PC-3 (cell line): ENCODE measurements at regions not wholly inside any gene's neighbourhood (a gene's known extent, or its start where the extent isn't known, plus 50 kb on each side); places are given as distances from the start of the nearest gene placed in this dataset.

Experiments
- ATAC-seq: fragments of 200-7000 bp; cut with Tn5 transposase; 2 replicates; pipeline ENCODE4 v1.9.1; 2020; ENCODE audit warnings: mild to moderate bottlenecking, moderate library complexity
- BruUV-seq: library from RNA; stranded (reverse); fragments of 400-500 nt; replicated peaks from 2 replicates; lab custom pipeline; 2021; lab: Mats Ljungman, UMichigan
- CTCF ChIA-PET: fragments of 300-600 bp; sonication (Branson Sonifier 250); formaldehyde crosslinking; loops from one replicate; lab custom pipeline; 2022; ENCODE audit warnings: antibody characterized with exemption; lab: Charles Lee
- POLR2A ChIA-PET: fragments of 300-600 bp; sonication (Branson Sonifier 250); formaldehyde crosslinking; loops from one replicate; lab custom pipeline; 2022; ENCODE audit warnings: antibody characterized with exemption; ENCODE audit not compliant: unreplicated experiment; lab: Charles Lee
- DNase-seq: peaks from one replicate; pipeline ENCODE4 v3.0.0-alpha.2; 2015
- H2AFZ ChIP-seq: fragments of 300-600 bp; sonication (generic); 2 replicates; pipeline ENCODE4 v1.6.0; 2016; ENCODE audit warnings: antibody characterized with exemption, low read length
- H3F3A ChIP-seq: fragments of 300-600 bp; sonication (generic); one replicate; pipeline ENCODE4 v1.6.0; 2017; ENCODE audit warnings: antibody characterized with exemption, low read length, control low read depth, mild to moderate bottlenecking; ENCODE audit not compliant: unreplicated experiment
- H3K27ac ChIP-seq: fragments of 300-600 bp; sonication (generic); 2 replicates; pipeline ENCODE4 v1.5.1; 2016; ENCODE audit warnings: mild to moderate bottlenecking, low read length
- H3K27me3 ChIP-seq: fragments of 300-600 bp; sonication (generic); 2 replicates; pipeline ENCODE4 v1.6.1; 2016; ENCODE audit warnings: low read length, mixed read lengths
- H3K36me3 ChIP-seq: fragments of 300-600 bp; sonication (generic); 2 replicates; pipeline ENCODE4 v1.6.1; 2016; ENCODE audit warnings: low read depth, mixed run types, low read length, mixed read lengths
- H3K4me1 ChIP-seq: fragments of 300-600 bp; sonication (generic); 2 replicates; pipeline ENCODE4 v1.5.1; 2016; ENCODE audit warnings: low read length; ENCODE audit not compliant: insufficient read depth
- H3K4me2 ChIP-seq: fragments of 300-600 bp; sonication (generic); 2 replicates; pipeline ENCODE4 v1.6.0; 2016; ENCODE audit warnings: low read length
- H3K4me3 ChIP-seq: fragments of 300-600 bp; sonication (generic); 2 replicates; pipeline ENCODE4 v1.5.1; 2016; ENCODE audit warnings: mild to moderate bottlenecking, low read length, mixed read lengths
- H3K79me2 ChIP-seq: fragments of 300-600 bp; sonication (generic); 2 replicates; pipeline ENCODE4 v1.6.1; 2017; ENCODE audit warnings: low read length, mixed read lengths
- H3K9ac ChIP-seq: fragments of 300-600 bp; sonication (generic); 2 replicates; pipeline ENCODE4 v1.6.0; 2016; ENCODE audit warnings: mild to moderate bottlenecking, low read length
- H3K9me2 ChIP-seq: fragments of 300-600 bp; sonication (generic); replicated peaks from 2 replicates; pipeline ENCODE4 v1.6.1; 2016; ENCODE audit warnings: mixed run types, low read length, mixed read lengths
- H3K9me3 ChIP-seq: fragments of 300-600 bp; sonication (generic); 2 replicates; pipeline ENCODE4 v1.6.1; 2016; ENCODE audit warnings: low read length, mixed read lengths
- H4K20me1 ChIP-seq: fragments of 300-600 bp; sonication (generic); 2 replicates; pipeline ENCODE4 v1.6.1; 2016; ENCODE audit warnings: low read length, mixed read lengths
- CTCF ChIP-seq: fragments of 300-600 bp; sonication (generic); conservative IDR thresholded peaks from 2 replicates; pipeline ENCODE4 v1.5.1; 2017; ENCODE audit warnings: antibody characterized with exemption, low read depth, mild to moderate bottlenecking, low read length
- EZH2 ChIP-seq: fragments of 300-600 bp; sonication (generic); IDR thresholded peaks from one replicate; pipeline ENCODE4 v1.6.1; 2017; ENCODE audit warnings: antibody characterized with exemption, mild to moderate bottlenecking, low read length; ENCODE audit not compliant: unreplicated experiment
- EZH2phosphoT487 ChIP-seq: fragments of 300-600 bp; sonication (generic); IDR thresholded peaks from 2 replicates; pipeline ENCODE4 v1.6.1; 2018; ENCODE audit warnings: mild to moderate bottlenecking, antibody characterized with exemption, low read length, borderline replicate concordance
- intact Hi-C: fragments of 100-400 bp; cut with micrococcal nuclease; formaldehyde crosslinking; loops from 2 replicates; pipeline ENCODE4 v1.9.0; 2023

DNA sequence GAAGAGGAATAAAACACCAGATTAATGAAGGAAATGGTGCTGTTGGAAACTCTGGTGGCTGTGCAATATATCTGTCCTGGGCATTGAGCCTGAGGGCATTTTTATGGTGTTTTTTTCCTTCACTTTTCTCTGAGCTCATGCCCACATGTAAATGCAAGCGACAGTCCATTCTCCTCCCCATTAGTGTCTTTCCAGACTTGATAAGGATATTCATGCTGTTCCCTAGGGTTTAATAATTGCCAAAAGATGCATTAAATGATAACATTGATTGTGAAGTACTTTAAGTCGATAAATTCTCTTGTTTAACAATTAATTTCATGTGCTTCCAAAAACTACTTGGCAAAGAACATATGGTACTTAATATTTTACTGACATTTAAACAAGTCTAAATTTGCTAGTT, 384.7 kb downstream of the MDFIC start:
- H3K4me2 ChIP-seq: no peak overlapping the region
- no peak overlapping the region for H2AFZ ChIP-seq
- H3K27ac ChIP-seq: no peak overlapping the region
- CTCF ChIA-PET: no interaction called here
- no peak overlapping the region for H3K9ac ChIP-seq
- BruUV-seq: no TSS peak
- H3K4me1 ChIP-seq: no peaks in the 10 kb centered on the region
- no peaks in the 10 kb centered on the region for H3K36me3 ChIP-seq
- TF ChIP-seq EZH2 (no peak), EZH2phosphoT487 (no peak), CTCF (no peak)
- no peaks in the 10 kb centered on the region for H3K27me3 ChIP-seq
- no peaks in the 10 kb centered on the region for H3K9me3 ChIP-seq
- POLR2A ChIA-PET: no interaction called here
- no peaks in the 10 kb centered on the region for H3F3A ChIP-seq
- intact Hi-C loops: no loop called here
- no peaks in the 10 kb centered on the region for H3K9me2 ChIP-seq
- DNase-seq: no peak
- H3K79me2 ChIP-seq: no peaks in the 10 kb centered on the region
- no peaks in the 10 kb centered on the region for H4K20me1 ChIP-seq
- ATAC-seq: no peak
- no peak overlapping the region for H3K4me3 ChIP-seq

- no peak overlapping the region for H3K4me3 ChIP-seq
- H3K9me3 ChIP-seq: no peaks in the 10 kb centered on the region
- POLR2A ChIA-PET: no interaction called here
- no peaks in the 10 kb centered on the region for H3K27me3 ChIP-seq
- H3K36me3 ChIP-seq: no peaks in the 10 kb centered on the region
- DNase-seq (peak; percentile 29), ATAC-seq (0 out of 2 replicates have a peak, but pooled peaks have one; percentile 33)
- H3F3A ChIP-seq: no peaks in the 10 kb centered on the region
- no peaks in the 10 kb centered on the region for H3K9me2 ChIP-seq
- CTCF ChIA-PET: no interaction called here
- H3K4me1 ChIP-seq: peaks cover 8% of the 10 kb centered on the region; the same call in 1 of the 2 replicates
- H2AFZ ChIP-seq: no peak overlapping the region
- no TSS peak for BruUV-seq
- intact Hi-C loops: no loop called here
- H3K79me2 ChIP-seq: no peaks in the 10 kb centered on the region
- H3K27ac ChIP-seq: no peak overlapping the region
- no peak overlapping the region for H3K9ac ChIP-seq
- TF ChIP-seq EZH2: no peak
- TF ChIP-seq CTCF: no peak
- no peak for TF ChIP-seq EZH2phosphoT487
- H3K4me2 ChIP-seq: no peak overlapping the region
- H4K20me1 ChIP-seq: no peaks in the 10 kb centered on the region
Measured at GRCh38 chr7:115300231-115300870, 378.5 kb downstream of the MDFIC start.

DNA sequence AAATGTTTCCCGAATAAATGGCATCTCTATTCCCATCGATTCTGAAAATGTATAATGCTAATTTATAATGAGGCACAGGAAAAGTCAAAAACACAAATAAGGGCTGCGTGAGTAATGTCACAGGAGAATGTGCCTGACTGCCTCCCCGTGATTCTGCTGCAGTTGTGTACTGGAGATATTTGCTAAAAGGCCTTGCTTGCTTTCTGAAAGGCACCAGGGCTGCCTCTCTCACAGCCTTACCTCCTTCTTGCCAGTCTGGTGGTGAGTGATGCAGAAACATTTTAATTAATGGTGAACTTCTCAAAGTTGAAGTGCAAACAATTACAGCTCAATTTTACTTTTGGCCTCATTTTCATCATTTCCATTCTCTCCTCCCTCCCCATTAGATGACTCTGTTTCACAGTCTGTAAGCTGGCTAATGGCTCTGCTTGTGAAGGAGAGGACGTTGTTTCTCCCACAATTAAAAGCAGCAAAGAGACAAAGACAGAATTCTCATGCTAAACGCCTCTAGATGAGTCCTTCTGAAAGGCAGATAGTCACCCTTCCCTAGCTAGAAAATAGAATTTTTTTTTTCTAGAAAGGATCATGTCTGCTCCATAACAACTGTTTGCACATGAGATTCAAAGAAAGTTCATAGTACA, 377.6 kb downstream of the MDFIC start:
- no peaks in the 10 kb centered on the region for H3K36me3 ChIP-seq
- H3K9me2 ChIP-seq: no peaks in the 10 kb centered on the region
- intact Hi-C loops: no loop called here
- H3K27me3 ChIP-seq: no peaks in the 10 kb centered on the region
- CTCF ChIA-PET: no interaction called here
- H3K4me2 ChIP-seq: no peak overlapping the region
- H3K9me3 ChIP-seq: no peaks in the 10 kb centered on the region
- H3K27ac ChIP-seq: no peak overlapping the region
- H3K4me1 ChIP-seq: peaks cover 8% of the 10 kb centered on the region; the same call in 1 of the 2 replicates
- ATAC-seq (no peak), DNase-seq (no peak)
- no peak overlapping the region for H2AFZ ChIP-seq
- H3F3A ChIP-seq: no peaks in the 10 kb centered on the region
- TF ChIP-seq EZH2phosphoT487: no peak
- no peak for TF ChIP-seq CTCF
- TF ChIP-seq EZH2: no peak
- no peaks in the 10 kb centered on the region for H3K79me2 ChIP-seq
- H3K9ac ChIP-seq: no peak overlapping the region
- no peak overlapping the region for H3K4me3 ChIP-seq
- no peaks in the 10 kb centered on the region for H4K20me1 ChIP-seq
- POLR2A ChIA-PET: no interaction called here
- BruUV-seq: no TSS peak
